ENCODE measurements at regions not wholly inside any gene's neighbourhood (a gene's known extent, or its start where the extent isn't known, plus 50 kb on each side); places are given as distances from the start of the nearest gene placed in this dataset.

DNA sequence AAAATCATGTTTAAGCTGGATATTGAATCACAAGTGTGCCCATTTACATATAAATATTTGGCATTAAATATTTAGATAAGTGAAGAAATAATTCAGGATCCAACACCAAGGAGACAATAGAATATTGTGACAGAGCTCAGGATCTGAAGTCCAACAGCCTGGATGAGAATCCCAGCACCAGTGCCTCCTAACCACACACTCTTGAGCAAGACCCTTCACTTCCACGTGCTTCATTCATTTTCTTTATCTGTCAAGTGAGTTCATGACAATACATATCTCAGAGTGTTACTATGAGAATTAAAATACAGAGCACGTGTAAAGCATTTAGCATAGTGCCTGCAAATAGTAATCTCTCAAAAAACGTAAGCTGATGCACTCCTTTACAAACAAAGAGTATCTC, 78.4 kb upstream of the IKZF1 start:
- TF ChIP-seq, protein P1, sequence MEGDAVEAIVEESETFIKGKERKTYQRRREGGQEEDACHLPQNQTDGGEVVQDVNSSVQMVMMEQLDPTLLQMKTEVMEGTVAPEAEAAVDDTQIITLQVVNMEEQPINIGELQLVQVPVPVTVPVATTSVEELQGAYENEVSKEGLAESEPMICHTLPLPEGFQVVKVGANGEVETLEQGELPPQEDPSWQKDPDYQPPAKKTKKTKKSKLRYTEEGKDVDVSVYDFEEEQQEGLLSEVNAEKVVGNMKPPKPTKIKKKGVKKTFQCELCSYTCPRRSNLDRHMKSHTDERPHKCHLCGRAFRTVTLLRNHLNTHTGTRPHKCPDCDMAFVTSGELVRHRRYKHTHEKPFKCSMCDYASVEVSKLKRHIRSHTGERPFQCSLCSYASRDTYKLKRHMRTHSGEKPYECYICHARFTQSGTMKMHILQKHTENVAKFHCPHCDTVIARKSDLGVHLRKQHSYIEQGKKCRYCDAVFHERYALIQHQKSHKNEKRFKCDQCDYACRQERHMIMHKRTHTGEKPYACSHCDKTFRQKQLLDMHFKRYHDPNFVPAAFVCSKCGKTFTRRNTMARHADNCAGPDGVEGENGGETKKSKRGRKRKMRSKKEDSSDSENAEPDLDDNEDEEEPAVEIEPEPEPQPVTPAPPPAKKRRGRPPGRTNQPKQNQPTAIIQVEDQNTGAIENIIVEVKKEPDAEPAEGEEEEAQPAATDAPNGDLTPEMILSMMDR (conservative IDR thresholded peaks at IDR 0.05) = no peak
- TF ChIP-seq ZFX (IDR thresholded peaks at IDR 0.05) = no peak
